SU-DHL-6 (cell line): ENCODE measurements at regions not wholly inside any gene's neighbourhood (a gene's known extent, or its start where the extent isn't known, plus 50 kb on each side); places are given as distances from the start of the nearest gene placed in this dataset.

Source experiments
- CTCF ChIP-seq: fragments of 200-600 bp; sonication (generic); IDR thresholded peaks from one replicate; pipeline ENCODE4 v1.5.1; 2017; ENCODE audit warnings: antibody characterized with exemption, mild to moderate bottlenecking, low read length, moderate library complexity; ENCODE audit not compliant: insufficient read depth, poor library complexity, severe bottlenecking
- EZH2phosphoT487 ChIP-seq: fragments of 200-600 bp; sonication (generic), shearing (Covaris generic); conservative IDR thresholded peaks from 2 replicates; pipeline ENCODE4 v1.6.1; 2018; ENCODE audit warnings: mild to moderate bottlenecking, antibody characterized with exemption, low read length, moderate library complexity, mixed read lengths

- TF ChIP-seq CTCF (no peak), EZH2phosphoT487 (no peak)
Observed at GRCh38 chr5:29516224-29516623, 1677.3 kb upstream of the CDH6 start.
